Activated naive CD4-positive, alpha-beta T cell treated with anti-CD3 and anti-CD28 coated beads, Interleukin-2, amount 10 ng/mL, durations not matched to agents 7 days and 5 days (primary cell): ENCODE measurements at regions not wholly inside any gene's neighbourhood (a gene's known extent, or its start where the extent isn't known, plus 50 kb on each side); places are given as distances from the start of the nearest gene placed in this dataset.
"Not testable (repeated sequence)": the region's sequence is repeated elsewhere in the genome, so short reads cannot be mapped to it uniquely, and the experiment has no call there.

Source experiments
- CTCF ChIA-PET: fragments of 350-600 bp; sonication (Branson Sonifier 250); formaldehyde crosslinking; loops from one replicate; lab custom pipeline; 2021; ENCODE audit warnings: antibody characterized with exemption; lab: Charles Lee
- DNase-seq: peaks from one replicate; pipeline ENCODE4 v3.0.0-alpha.2; 2020
- H3K27ac Mint-ChIP-seq: one replicate; pipeline ENCODE4 v1.8.0; 2021; ENCODE audit warnings: mild to moderate bottlenecking, moderate library complexity, mixed read lengths
- H3K27me3 Mint-ChIP-seq: one replicate; pipeline ENCODE4 v1.8.0; 2021; ENCODE audit warnings: mild to moderate bottlenecking, mixed read lengths
- H3K36me3 Mint-ChIP-seq: one replicate; pipeline ENCODE4 v1.8.0; 2021; ENCODE audit warnings: mixed read lengths
- H3K4me1 Mint-ChIP-seq: one replicate; pipeline ENCODE4 v1.8.0; 2021; ENCODE audit warnings: mixed read lengths
- H3K4me3 Mint-ChIP-seq: one replicate; pipeline ENCODE4 v1.8.0; 2021; ENCODE audit warnings: mild to moderate bottlenecking, moderate library complexity, mixed read lengths
- H3K9me3 Mint-ChIP-seq: one replicate; pipeline ENCODE4 v1.8.0; 2021; ENCODE audit warnings: mixed read lengths

DNA sequence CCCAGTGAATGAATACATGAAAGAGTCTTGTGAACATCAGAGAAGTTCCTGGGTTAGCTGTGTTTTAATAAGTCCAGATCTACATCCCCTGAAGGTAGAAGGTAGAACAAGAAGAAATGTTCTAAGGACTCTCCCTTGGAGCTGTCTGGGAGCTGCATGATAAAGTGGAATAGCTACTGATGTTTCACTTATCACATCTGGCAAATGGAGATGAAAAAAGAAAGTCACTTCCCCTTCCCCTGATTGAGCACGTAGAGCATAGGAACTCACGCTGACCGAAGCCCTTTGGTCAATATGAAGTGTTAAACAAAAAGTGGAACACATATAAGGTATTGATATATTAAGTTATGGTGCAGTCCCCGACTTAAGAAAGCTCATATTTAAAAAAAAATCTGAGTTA lies 53.2 kb upstream of the PARP1 start:
- no peak for DNase-seq
- Mint-ChIP-seq H3K36me3 (no peaks in the 10 kb centered on the region), H3K27ac (no peak overlapping the region), H3K4me1 (peaks cover 12% of the 10 kb centered on the region), H3K4me3 (no peak overlapping the region), H3K9me3 (peaks cover 9% of the 10 kb centered on the region), H3K27me3 (peaks cover 16% of the 10 kb centered on the region)
- CTCF ChIA-PET, result interaction anchor here (1.0 kb wide), 1 partner anchor 10 kb away, joined by 3 read pairs; no protein-coding TSS in a partner anchor

DNA sequence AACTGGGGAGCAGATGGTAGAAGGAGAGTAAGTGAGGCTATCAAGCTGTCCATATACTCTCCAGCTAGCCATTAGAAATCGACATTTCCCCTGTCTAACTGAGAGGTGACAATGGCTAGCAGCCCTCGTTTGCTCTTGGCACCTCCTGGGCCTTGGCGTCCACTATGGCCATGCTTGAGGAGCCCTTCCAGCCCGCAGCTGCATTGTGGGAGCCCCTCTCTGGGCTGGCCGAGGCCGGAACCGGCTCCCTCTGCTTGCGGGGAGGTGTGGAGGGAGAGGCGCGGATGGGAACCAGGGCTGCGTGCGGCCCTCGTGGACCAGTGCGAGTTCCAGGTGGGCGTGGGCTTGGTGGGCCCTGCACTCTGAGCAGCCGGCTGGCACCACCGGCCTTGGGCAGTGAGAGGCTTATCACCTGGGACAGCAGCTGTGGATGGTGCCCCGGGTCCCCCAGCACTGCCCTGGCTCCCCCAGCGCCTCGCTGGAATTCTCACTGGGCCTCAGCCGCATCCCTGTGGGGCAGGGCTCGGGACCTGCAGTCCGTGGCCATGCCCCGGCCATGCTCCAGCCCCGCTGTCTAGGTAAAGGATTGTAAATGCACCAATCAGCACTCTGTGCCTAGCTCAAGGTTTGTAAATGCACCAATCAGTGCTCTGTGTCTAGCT lies 56.2 kb upstream of the PARP1 start:
- no peaks in the 10 kb centered on the region for H3K36me3 Mint-ChIP-seq
- no peak overlapping the region for H3K4me3 Mint-ChIP-seq
- peaks cover 11% of the 10 kb centered on the region for H3K9me3 Mint-ChIP-seq
- H3K27me3 Mint-ChIP-seq, result peaks cover 18% of the 10 kb centered on the region
- H3K27ac Mint-ChIP-seq, result no peak overlapping the region
- no peak for DNase-seq
- H3K4me1 Mint-ChIP-seq, result no peaks in the 10 kb centered on the region
- CTCF ChIA-PET, result no interaction called here

DNA sequence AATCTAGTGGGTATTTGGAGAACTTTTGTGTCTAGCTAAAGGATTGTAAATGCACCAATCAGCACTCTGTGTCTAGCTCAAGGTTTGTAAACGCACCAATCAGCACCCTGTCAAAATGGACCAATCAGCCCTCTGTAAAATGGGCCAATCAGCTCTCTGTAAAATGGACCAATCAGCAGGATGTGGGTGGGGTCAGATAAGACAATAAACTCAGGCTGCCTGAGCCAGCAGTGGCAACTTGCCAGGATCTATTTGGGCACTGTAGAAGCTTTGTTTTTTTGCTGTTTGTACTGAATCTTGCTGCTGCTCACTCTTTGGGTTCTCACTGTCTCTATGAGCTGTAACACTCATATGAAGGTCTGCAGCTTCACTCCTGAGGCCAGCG lies 56.7 kb upstream of the PARP1 start:
- H3K36me3 Mint-ChIP-seq, H3K4me3 Mint-ChIP-seq, H3K27ac Mint-ChIP-seq, H3K4me1 Mint-ChIP-seq, DNase-seq, CTCF ChIA-PET: not testable (repeated sequence)
- Mint-ChIP-seq H3K9me3 (peaks cover 11% of the 10 kb centered on the region), H3K27me3 (peaks cover 18% of the 10 kb centered on the region)

DNA sequence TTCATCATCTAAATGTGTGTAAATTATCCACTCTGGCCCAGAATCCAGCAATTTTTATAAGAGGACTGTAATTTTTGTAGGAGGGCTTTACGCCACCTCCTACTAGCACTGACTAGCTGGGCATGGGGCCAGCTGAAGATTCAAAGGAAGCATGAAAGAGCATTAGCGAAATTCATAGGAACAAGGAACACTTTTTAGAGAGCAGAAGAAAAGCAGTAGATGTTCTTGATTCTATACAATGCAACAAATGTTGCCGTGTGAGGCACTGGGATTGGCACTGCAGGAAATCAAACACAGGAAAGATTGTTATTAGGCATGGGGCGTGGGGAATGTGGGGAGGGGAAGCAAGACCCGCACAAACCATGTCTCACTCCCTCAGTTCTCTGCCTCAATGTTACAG lies 58.4 kb upstream of the PARP1 start:
- peaks cover 11% of the 10 kb centered on the region for H3K9me3 Mint-ChIP-seq
- H3K36me3 Mint-ChIP-seq, result no peaks in the 10 kb centered on the region
- no peak overlapping the region for H3K27ac Mint-ChIP-seq
- peaks cover 26% of the 10 kb centered on the region for H3K27me3 Mint-ChIP-seq
- H3K4me3 Mint-ChIP-seq, result no peak overlapping the region
- no peaks in the 10 kb centered on the region for H3K4me1 Mint-ChIP-seq
- CTCF ChIA-PET, result no interaction called here
- DNase-seq, result no peak

DNA sequence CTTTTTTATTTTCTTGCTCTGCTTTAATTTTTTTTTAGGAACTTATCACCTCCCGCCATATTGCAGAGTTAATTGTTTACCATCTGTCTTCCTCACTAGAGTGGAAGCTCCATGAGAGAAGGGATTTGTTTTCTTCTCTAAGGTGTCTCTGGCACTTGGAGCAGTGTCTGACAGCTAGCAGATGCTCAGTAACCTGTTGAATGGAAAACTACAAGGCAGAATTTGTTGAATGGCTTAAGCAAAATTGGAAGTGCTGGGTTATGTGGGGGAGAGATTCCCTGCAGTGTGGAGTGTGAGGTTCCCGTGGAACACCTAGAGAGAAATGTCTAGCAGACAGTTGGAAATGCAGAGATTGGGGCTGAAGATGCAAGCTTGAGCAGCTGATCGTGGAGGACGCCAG lies 59.5 kb upstream of the PARP1 start:
- H3K36me3 Mint-ChIP-seq, result no peaks in the 10 kb centered on the region
- H3K4me3 Mint-ChIP-seq, result no peak overlapping the region
- H3K27me3 Mint-ChIP-seq, result peaks cover 30% of the 10 kb centered on the region
- peaks cover 11% of the 10 kb centered on the region for H3K9me3 Mint-ChIP-seq
- CTCF ChIA-PET, result no interaction called here
- H3K4me1 Mint-ChIP-seq, result no peaks in the 10 kb centered on the region
- no peak overlapping the region for H3K27ac Mint-ChIP-seq
- DNase-seq, result no peak

DNA sequence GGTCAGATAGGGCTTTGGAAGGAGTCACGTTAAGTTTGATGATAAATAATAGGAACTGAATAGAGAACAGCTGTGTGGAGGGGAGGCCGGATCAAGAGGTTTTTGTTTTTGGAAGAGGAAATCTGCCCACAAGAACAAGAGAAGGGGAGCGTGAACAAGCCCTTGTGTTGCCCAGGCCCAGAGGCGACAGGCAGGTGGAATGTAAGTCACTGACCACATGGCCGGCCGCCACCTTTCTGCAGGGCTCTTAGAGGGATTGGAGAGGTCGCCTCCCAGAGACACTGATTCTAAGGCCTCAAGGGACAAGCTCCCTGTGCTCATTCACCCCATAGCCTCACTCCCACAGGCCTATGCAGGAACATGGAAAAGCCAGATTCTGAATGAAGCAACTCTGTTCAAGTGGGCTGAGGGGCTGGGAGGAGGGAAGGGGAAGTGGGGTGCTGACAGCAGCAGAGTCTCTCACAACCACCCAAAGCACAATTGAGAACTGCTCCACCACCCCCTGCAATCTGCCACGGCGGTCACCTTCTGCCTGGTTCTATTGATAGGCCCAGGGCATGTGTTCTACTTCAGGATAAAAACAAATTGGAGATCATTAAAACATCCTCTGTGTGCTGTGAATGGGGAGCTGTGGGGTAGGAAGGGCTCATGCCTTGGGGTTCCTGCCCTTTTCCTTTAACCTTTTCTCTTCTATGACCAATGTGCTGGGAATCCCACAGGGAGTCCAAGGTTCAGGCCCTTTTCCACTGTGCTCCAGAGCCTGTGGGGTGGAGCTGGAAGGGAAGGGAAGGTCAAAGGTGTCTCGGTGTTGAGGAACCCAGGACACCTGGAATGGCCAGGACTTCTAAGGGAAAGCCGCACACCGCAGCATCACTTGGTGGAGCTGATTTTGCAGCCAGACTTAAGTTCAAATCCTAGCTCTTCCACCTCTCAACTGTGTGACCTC lies 63.3 kb upstream of the PARP1 start:
- Mint-ChIP-seq H3K27ac (no peak overlapping the region), H3K9me3 (peaks cover 2% of the 10 kb centered on the region), H3K4me1 (peaks cover 9% of the 10 kb centered on the region), H3K36me3 (no peaks in the 10 kb centered on the region), H3K27me3 (peaks cover 64% of the 10 kb centered on the region), H3K4me3 (no peak overlapping the region)
- no peak for DNase-seq
- CTCF ChIA-PET, result interaction anchor here (1.0 kb wide), 1 partner anchor 10 kb away, joined by 3 read pairs; no protein-coding TSS in a partner anchor

DNA sequence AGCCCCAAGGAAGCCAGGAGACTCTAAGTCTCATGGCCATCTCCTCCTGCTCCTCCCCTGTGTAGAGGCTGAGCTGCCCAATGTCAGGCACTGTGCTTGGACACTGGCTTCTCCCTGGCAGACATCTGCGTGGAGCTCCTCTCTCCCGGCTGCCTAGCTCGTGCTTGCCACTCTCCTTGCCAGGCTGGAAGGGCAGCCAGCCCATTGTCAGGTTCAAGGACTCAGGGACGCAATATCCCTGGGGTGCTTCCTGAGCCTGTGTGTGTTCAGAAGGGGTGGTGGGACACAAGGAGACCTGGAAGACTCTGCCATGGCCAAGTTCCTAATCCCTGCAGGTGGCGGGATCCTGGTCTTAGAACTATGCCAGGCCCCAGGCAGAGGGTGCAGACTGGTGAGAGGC lies 65.4 kb upstream of the PARP1 start:
- CTCF ChIA-PET, result interaction anchor here (0.7 kb wide), 1 partner anchor 493 kb away, joined by 3 read pairs; no protein-coding TSS in a partner anchor
- Mint-ChIP-seq H3K4me3 (no peak overlapping the region), H3K27me3 (peaks cover 47% of the 10 kb centered on the region), H3K27ac (no peak overlapping the region), H3K9me3 (no peaks in the 10 kb centered on the region), H3K36me3 (no peaks in the 10 kb centered on the region), H3K4me1 (peaks cover 9% of the 10 kb centered on the region)
- DNase-seq, result no peak

DNA sequence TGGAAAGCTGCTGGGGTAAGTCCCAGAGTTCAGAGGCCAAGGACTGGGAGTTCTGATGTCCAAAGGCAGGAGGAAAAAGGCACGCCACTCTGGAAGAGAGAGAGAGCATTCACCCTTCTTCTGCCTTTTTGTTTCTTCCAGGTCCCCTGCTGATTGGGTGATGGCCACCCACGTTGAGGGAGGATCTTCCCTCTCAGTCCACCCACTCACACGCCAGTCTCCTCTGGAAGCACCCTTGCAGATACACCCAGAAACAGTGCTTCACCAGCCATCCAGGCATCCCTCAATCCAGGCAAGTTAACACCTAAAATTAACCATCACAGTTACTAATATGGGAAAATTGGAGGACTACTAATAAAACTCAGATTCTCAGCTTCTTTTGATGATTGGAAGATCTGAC lies 66.1 kb upstream of the PARP1 start:
- Mint-ChIP-seq H3K4me1 (peaks cover 9% of the 10 kb centered on the region), H3K27ac (no peak overlapping the region), H3K36me3 (no peaks in the 10 kb centered on the region), H3K27me3 (peaks cover 46% of the 10 kb centered on the region), H3K4me3 (no peak overlapping the region), H3K9me3 (no peaks in the 10 kb centered on the region)
- CTCF ChIA-PET, result no interaction called here
- no peak for DNase-seq

DNA sequence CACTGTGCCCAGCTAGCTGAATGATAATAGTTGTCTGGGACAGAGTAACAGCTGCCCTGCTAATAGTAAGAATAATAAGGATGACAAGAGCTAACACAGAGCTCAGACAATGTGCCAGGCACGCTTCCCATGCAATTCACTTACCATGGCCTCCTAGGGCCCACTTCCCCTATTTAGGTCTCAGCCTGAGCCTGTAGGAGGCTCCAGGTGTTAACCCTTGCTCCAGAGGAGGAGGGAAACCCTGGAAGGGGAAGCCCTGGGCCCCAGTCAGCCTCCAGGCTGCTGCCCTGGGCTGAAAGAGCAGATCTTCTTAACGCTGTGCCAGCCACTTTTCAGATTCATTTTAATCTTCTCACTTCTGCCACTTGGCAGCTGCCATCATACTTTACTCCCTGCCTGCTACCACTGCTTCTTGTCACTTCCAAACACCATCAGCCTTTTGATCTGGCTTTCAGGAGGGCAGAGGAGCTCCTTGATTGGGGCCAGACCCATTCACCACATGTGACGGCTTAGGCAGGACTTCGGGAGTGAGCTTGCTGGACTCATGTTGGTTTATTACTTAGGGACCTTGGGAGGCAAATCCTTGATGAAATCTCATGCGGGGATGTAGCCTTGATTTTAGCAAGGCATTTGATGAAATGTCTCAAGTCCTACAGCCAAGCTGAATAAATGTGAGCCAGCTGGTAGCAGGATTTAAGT lies 66.7 kb upstream of the PARP1 start:
- Mint-ChIP-seq H3K27ac (no peak overlapping the region), H3K4me1 (peaks cover 9% of the 10 kb centered on the region), H3K27me3 (peaks cover 46% of the 10 kb centered on the region), H3K9me3 (no peaks in the 10 kb centered on the region), H3K36me3 (no peaks in the 10 kb centered on the region), H3K4me3 (no peak overlapping the region)
- no peak for DNase-seq
- CTCF ChIA-PET, result no interaction called here

DNA sequence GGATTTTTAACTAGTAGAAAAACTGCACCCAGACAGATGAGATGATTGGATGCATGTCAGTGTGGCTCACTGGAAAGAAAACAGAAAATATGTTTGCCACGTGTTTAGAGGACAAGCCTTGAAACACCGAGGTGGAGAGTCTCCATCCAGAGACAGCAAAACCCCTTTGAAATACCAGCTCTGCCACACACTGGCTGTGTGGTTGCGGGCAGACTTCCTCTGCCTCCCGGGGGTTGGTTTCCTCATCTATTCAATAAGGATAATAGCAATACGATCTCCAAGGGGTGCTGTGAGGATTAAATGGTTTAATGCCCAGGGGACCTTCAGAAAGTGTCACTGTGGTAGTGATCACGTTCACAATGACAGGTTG lies 67.2 kb upstream of the PARP1 start:
- Mint-ChIP-seq H3K36me3 (no peaks in the 10 kb centered on the region), H3K9me3 (no peaks in the 10 kb centered on the region), H3K4me3 (no peak overlapping the region), H3K27ac (no peak overlapping the region), H3K4me1 (peaks cover 9% of the 10 kb centered on the region), H3K27me3 (peaks cover 46% of the 10 kb centered on the region)
- DNase-seq, result no peak
- CTCF ChIA-PET, result no interaction called here

DNA sequence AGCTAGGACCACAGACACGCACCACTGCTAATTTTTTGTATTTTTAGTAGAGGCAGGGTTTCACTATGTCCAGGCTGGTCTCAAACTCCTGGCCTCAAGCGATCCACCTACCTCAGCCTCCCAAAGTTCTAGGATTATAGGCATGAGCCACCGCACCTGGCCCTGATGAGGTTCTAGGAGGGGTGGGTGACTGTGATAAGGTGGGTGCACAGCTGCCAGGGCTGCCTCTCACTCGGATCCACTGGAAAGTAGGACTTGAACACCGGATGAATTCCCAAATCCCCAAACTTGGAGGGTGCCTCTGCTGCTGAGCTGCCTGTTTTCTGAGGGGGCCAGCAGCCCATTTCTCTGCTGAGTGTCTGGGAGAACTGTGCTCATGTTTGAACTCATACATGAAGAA lies 68.2 kb upstream of the PARP1 start:
- Mint-ChIP-seq H3K27me3 (peaks cover 41% of the 10 kb centered on the region), H3K4me1 (peaks cover 9% of the 10 kb centered on the region), H3K9me3 (no peaks in the 10 kb centered on the region), H3K36me3 (no peaks in the 10 kb centered on the region), H3K27ac (no peak overlapping the region), H3K4me3 (no peak overlapping the region)
- CTCF ChIA-PET, result no interaction called here
- no peak for DNase-seq

DNA sequence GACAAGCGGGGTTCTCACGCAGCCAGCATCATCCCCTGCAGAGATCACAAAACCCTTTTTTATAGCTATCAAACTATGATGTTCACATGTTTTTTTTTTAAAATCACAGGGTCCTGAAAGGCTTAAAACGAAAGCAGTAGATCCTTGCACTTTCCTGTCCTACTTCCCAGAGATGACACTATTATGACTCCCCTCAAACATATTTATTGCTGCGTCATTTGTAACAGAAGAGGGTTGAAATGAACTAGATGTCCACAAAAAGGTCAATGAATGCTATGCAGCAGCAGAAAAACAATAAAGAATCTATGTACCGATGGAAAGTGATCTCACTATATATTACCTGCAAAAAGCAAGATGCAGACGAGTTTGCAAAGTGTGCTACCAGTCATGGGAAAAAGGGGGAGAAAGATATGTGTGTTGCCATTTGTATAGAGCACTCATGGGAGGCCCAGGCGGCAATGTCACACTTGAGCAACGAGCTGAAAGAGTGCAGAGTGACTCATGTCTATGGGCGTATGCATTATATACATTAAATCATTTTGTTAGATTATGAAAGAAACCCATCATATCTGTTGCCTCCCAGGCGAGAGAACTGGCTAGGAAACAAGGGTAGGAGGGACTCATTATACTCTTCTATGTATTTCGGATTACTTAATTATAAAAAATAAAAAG lies 68.9 kb upstream of the PARP1 start:
- no peak overlapping the region for H3K27ac Mint-ChIP-seq
- no peak for DNase-seq
- CTCF ChIA-PET, result no interaction called here
- peaks cover 35% of the 10 kb centered on the region for H3K27me3 Mint-ChIP-seq
- H3K9me3 Mint-ChIP-seq, result no peaks in the 10 kb centered on the region
- H3K36me3 Mint-ChIP-seq, result no peaks in the 10 kb centered on the region
- peaks cover 9% of the 10 kb centered on the region for H3K4me1 Mint-ChIP-seq
- no peak overlapping the region for H3K4me3 Mint-ChIP-seq

DNA sequence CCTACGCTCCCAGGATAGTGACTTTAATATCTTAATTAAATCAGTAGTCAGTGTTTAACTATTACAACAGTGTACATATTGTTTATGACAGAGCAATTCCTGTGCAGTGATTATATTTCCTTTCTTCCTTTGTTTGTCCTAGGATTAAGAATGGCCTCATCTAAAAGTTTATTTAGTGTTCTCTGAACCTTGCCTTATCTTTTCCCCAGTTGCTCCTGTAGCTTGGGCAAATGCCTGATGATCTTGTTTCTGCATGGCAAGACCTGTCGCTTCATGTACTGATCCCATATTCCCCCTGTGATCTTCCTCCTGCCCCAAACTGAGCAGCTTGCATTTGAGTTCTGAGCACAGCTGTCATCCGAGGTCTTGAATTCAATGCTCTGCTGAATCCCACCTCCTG lies 69.1 kb upstream of the STUM start:
- no peak for DNase-seq
- Mint-ChIP-seq H3K9me3 (no peaks in the 10 kb centered on the region), H3K27ac (no peak overlapping the region), H3K36me3 (no peaks in the 10 kb centered on the region), H3K4me3 (no peak overlapping the region), H3K4me1 (peaks cover 9% of the 10 kb centered on the region), H3K27me3 (peaks cover 16% of the 10 kb centered on the region)
- CTCF ChIA-PET, result no interaction called here

DNA sequence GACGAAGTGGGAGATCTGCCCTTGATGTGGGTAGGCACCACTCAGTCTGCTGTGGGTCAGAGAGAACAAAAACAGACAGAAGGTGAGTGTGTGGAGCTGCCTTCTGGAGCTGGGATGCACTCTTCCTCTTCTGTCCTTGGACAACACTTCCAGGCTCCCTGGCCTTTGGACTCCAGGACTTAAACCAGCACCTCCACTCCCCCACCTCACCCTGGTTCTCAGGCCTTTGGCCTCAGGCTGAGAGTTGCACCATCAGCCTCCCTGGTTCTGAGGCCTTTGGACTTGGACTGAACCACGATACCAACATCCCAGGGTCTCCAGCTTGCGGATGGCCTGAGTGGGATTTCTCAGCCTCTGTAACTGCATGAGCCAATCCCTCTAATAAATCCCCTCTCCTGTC lies 68.1 kb upstream of the STUM start:
- Mint-ChIP-seq H3K36me3 (no peaks in the 10 kb centered on the region), H3K9me3 (no peaks in the 10 kb centered on the region), H3K4me1 (peaks cover 1% of the 10 kb centered on the region), H3K4me3 (no peak overlapping the region), H3K27ac (no peak overlapping the region), H3K27me3 (peaks cover 8% of the 10 kb centered on the region)
- CTCF ChIA-PET, result interaction anchor here (1.0 kb wide), 1 partner anchor 9 kb away, joined by 3 read pairs; no protein-coding TSS in a partner anchor
- DNase-seq, result no peak
